ENCODE measurements at regions not wholly inside any gene's neighbourhood (a gene's known extent, or its start where the extent isn't known, plus 50 kb on each side); places are given as distances from the start of the nearest gene placed in this dataset.

GRCh38 chr1:87685311-87686135 is 356.8 kb downstream of the LMO4 start:
- Mint-ChIP-seq H3K36me3 (no peaks in the 10 kb centered on the region), H3K4me3 (no peak overlapping the region)

GRCh38 chr1:87686136-87686495 is 357.4 kb downstream of the LMO4 start:
- no peaks in the 10 kb centered on the region for H3K9me3 ChIP-seq (ENCODE audit: control insufficient read depth in 2 of 2, low read length in 2 of 2)
- Mint-ChIP-seq H3K27ac (no peak overlapping the region), H3K27me3 (no peaks in the 10 kb centered on the region), H3K4me1 (peaks cover 0 to 3% (median 0%) of the 10 kb centered on the region in 4 donors), H3K36me3 (no peaks in the 10 kb centered on the region), H3K9me3 (peaks cover 0 to 3% (median 0%) of the 10 kb centered on the region in 7 donors), H3K4me3 (no peak overlapping the region)
- H3K4me3 ChIP-seq (ENCODE audit: low read depth, low read length) = no peak overlapping the region
- no peak for ATAC-seq (ENCODE audit: low read depth in 2 of 2)
- H3K27ac ChIP-seq (ENCODE audit: insufficient read depth, low read length, poor library complexity, severe bottlenecking) = no peak overlapping the region
- H3K4me1 ChIP-seq (ENCODE audit: control insufficient read depth, insufficient read depth, low read length, poor library complexity, severe bottlenecking) = no peaks in the 10 kb centered on the region
- no peaks in the 10 kb centered on the region for H3K36me3 ChIP-seq (ENCODE audit: control insufficient read depth, insufficient read depth, low read length)
- DNase-seq = no peak
- H3K27me3 ChIP-seq (ENCODE audit: control insufficient read depth, insufficient read depth, low read length) = no peaks in the 10 kb centered on the region

More at GRCh38 chr1:87685311-87686135, 356.8 kb downstream of the LMO4 start:
- Histone ChIP-seq H3K9me3 (ENCODE audit: control insufficient read depth in 2 of 2, low read length in 2 of 2) (no peaks in the 10 kb centered on the region), H3K27me3 (ENCODE audit: control insufficient read depth, insufficient read depth, low read length) (no peaks in the 10 kb centered on the region), H3K36me3 (ENCODE audit: control insufficient read depth, insufficient read depth, low read length) (no peaks in the 10 kb centered on the region), H3K27ac (ENCODE audit: insufficient read depth, low read length, poor library complexity, severe bottlenecking) (no peak overlapping the region), H3K4me3 (ENCODE audit: low read depth, low read length) (no peak overlapping the region), H3K4me1 (ENCODE audit: control insufficient read depth, insufficient read depth, low read length, poor library complexity, severe bottlenecking) (no peaks in the 10 kb centered on the region)
- Mint-ChIP-seq H3K9me3 (peaks cover 0 to 3% (median 0%) of the 10 kb centered on the region in 7 donors), H3K4me1 (peaks cover 0 to 3% (median 0%) of the 10 kb centered on the region in 4 donors), H3K27ac (no peak overlapping the region), H3K27me3 (no peaks in the 10 kb centered on the region)
- DNase-seq (no peak), ATAC-seq (ENCODE audit: low read depth in 2 of 2) (no peak)

DNA sequence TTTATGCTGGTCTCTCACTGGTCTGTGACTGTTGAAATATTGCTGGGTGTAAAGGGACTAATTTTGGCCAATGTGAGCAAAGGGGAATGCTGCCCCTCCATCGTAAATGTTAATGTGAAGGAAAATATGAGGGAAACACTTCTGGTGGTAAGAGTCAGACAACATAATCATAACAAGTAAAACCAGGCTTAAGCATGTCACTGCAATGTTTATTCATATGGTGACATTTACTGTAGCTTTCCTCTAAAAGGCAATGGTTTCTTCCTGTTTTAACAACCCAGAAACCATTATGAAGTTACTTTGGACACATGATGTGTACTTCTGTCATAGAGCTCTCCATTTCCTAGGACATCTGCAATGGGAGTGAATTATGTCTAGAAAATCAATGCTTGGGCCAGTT is 358.0 kb downstream of the LMO4 start:
- Mint-ChIP-seq H3K4me1 (peaks cover 0 to 3% (median 0%) of the 10 kb centered on the region in 4 donors), H3K27me3 (no peaks in the 10 kb centered on the region), H3K36me3 (no peaks in the 10 kb centered on the region), H3K4me3 (no peak overlapping the region), H3K27ac (no peak overlapping the region), H3K9me3 (peaks cover 0 to 3% (median 0%) of the 10 kb centered on the region in 7 donors)
- H3K27ac ChIP-seq (ENCODE audit: insufficient read depth, low read length, poor library complexity, severe bottlenecking) = no peak overlapping the region
- no peaks in the 10 kb centered on the region for H3K36me3 ChIP-seq (ENCODE audit: control insufficient read depth, insufficient read depth, low read length)
- H3K4me3 ChIP-seq (ENCODE audit: low read depth, low read length) = no peak overlapping the region
- no peaks in the 10 kb centered on the region for H3K9me3 ChIP-seq (ENCODE audit: control insufficient read depth in 2 of 2, low read length in 2 of 2)
- DNase-seq (no peak), ATAC-seq (ENCODE audit: low read depth in 2 of 2) (no peak)
- H3K27me3 ChIP-seq (ENCODE audit: control insufficient read depth, insufficient read depth, low read length) = no peaks in the 10 kb centered on the region
- H3K4me1 ChIP-seq (ENCODE audit: control insufficient read depth, insufficient read depth, low read length, poor library complexity, severe bottlenecking) = no peaks in the 10 kb centered on the region

- H3K9me3 Mint-ChIP-seq = peaks cover 0 to 4% (median 0%) of the 10 kb centered on the region in 7 donors
- no peak for ATAC-seq (ENCODE audit: low read depth in 2 of 2)
These were observed 359.5 kb downstream of the LMO4 start for GRCh38 chr1:87688136-87688535.

GRCh38 chr1:87689487-87689886 is 360.8 kb downstream of the LMO4 start:
- no peaks in the 10 kb centered on the region for H3K36me3 Mint-ChIP-seq

More at GRCh38 chr1:87688136-87688535, 359.5 kb downstream of the LMO4 start:
- Mint-ChIP-seq H3K27me3 (no peaks in the 10 kb centered on the region), H3K4me1 (peaks cover 0 to 3% (median 0%) of the 10 kb centered on the region in 4 donors), H3K27ac (no peak overlapping the region), H3K4me3 (no peak overlapping the region), H3K36me3 (no peaks in the 10 kb centered on the region)
- H3K9me3 ChIP-seq (ENCODE audit: control insufficient read depth in 2 of 2, low read length in 2 of 2) = no peaks in the 10 kb centered on the region
- H3K27ac ChIP-seq (ENCODE audit: insufficient read depth, low read length, poor library complexity, severe bottlenecking) = no peak overlapping the region
- H3K36me3 ChIP-seq (ENCODE audit: control insufficient read depth, insufficient read depth, low read length) = no peaks in the 10 kb centered on the region
- DNase-seq = no peak
- H3K4me1 ChIP-seq (ENCODE audit: control insufficient read depth, insufficient read depth, low read length, poor library complexity, severe bottlenecking) = no peaks in the 10 kb centered on the region
- H3K27me3 ChIP-seq (ENCODE audit: control insufficient read depth, insufficient read depth, low read length) = no peaks in the 10 kb centered on the region
- H3K4me3 ChIP-seq (ENCODE audit: low read depth, low read length) = no peak overlapping the region

GRCh38 chr1:87696483-87696882 is 367.8 kb downstream of the LMO4 start:
- H3K27me3 Mint-ChIP-seq = no peaks in the 10 kb centered on the region
- Histone ChIP-seq H3K36me3 (ENCODE audit: control insufficient read depth, insufficient read depth, low read length) (no peaks in the 10 kb centered on the region), H3K27me3 (ENCODE audit: control insufficient read depth, insufficient read depth, low read length) (no peaks in the 10 kb centered on the region), H3K4me1 (ENCODE audit: control insufficient read depth, insufficient read depth, low read length, poor library complexity, severe bottlenecking) (no peaks in the 10 kb centered on the region), H3K9me3 (ENCODE audit: control insufficient read depth in 2 of 2, low read length in 2 of 2) (no peaks in the 10 kb centered on the region), H3K4me3 (ENCODE audit: low read depth, low read length) (no peak overlapping the region), H3K27ac (ENCODE audit: insufficient read depth, low read length, poor library complexity, severe bottlenecking) (no peak overlapping the region)
- no peak for DNase-seq
- H3K36me3 Mint-ChIP-seq = no peaks in the 10 kb centered on the region
- no peaks in the 10 kb centered on the region for H3K4me1 Mint-ChIP-seq
- no peak for ATAC-seq (ENCODE audit: low read depth in 2 of 2)
- no peak overlapping the region for H3K27ac Mint-ChIP-seq
- no peak overlapping the region for H3K4me3 Mint-ChIP-seq
- peaks cover 2 to 13% (median 7%) of the 10 kb centered on the region in 7 donors for H3K9me3 Mint-ChIP-seq

More at GRCh38 chr1:87689487-87689886, 360.8 kb downstream of the LMO4 start:
- Histone ChIP-seq H3K4me1 (ENCODE audit: control insufficient read depth, insufficient read depth, low read length, poor library complexity, severe bottlenecking) (no peaks in the 10 kb centered on the region), H3K27me3 (ENCODE audit: control insufficient read depth, insufficient read depth, low read length) (no peaks in the 10 kb centered on the region), H3K27ac (ENCODE audit: insufficient read depth, low read length, poor library complexity, severe bottlenecking) (no peak overlapping the region), H3K4me3 (ENCODE audit: low read depth, low read length) (no peak overlapping the region), H3K36me3 (ENCODE audit: control insufficient read depth, insufficient read depth, low read length) (no peaks in the 10 kb centered on the region), H3K9me3 (ENCODE audit: control insufficient read depth in 2 of 2, low read length in 2 of 2) (no peaks in the 10 kb centered on the region)
- Mint-ChIP-seq H3K4me3 (no peak overlapping the region), H3K27ac (no peak overlapping the region), H3K4me1 (no peaks in the 10 kb centered on the region), H3K9me3 (peaks cover 0 to 4% (median 0%) of the 10 kb centered on the region in 7 donors), H3K27me3 (no peaks in the 10 kb centered on the region)
- no peak for DNase-seq
- ATAC-seq (ENCODE audit: low read depth in 2 of 2) = no peak

- Histone ChIP-seq H3K4me3 (ENCODE audit: low read depth, low read length) (no peak overlapping the region), H3K27ac (ENCODE audit: insufficient read depth, low read length, poor library complexity, severe bottlenecking) (no peak overlapping the region), H3K27me3 (ENCODE audit: control insufficient read depth, insufficient read depth, low read length) (no peaks in the 10 kb centered on the region), H3K4me1 (ENCODE audit: control insufficient read depth, insufficient read depth, low read length, poor library complexity, severe bottlenecking) (no peaks in the 10 kb centered on the region), H3K36me3 (ENCODE audit: control insufficient read depth, insufficient read depth, low read length) (no peaks in the 10 kb centered on the region), H3K9me3 (ENCODE audit: control insufficient read depth in 2 of 2, low read length in 2 of 2) (no peaks in the 10 kb centered on the region)
- no peak for DNase-seq
- Mint-ChIP-seq H3K36me3 (no peaks in the 10 kb centered on the region), H3K9me3 (peaks cover 2 to 17% (median 7%) of the 10 kb centered on the region in 7 donors), H3K27ac (no peak overlapping the region), H3K4me1 (no peaks in the 10 kb centered on the region), H3K4me3 (no peak overlapping the region), H3K27me3 (no peaks in the 10 kb centered on the region)
- no peak for ATAC-seq (ENCODE audit: low read depth in 2 of 2)
These were observed 373.8 kb downstream of the LMO4 start for GRCh38 chr1:87702455-87702854.

- no peak overlapping the region for H3K27ac Mint-ChIP-seq
- H3K4me3 ChIP-seq (ENCODE audit: low read depth, low read length) = no peak overlapping the region
These were observed 376.6 kb downstream of the LMO4 start for GRCh38 chr1:87705233-87705632.

More at GRCh38 chr1:87705233-87705632, 376.6 kb downstream of the LMO4 start:
- no peaks in the 10 kb centered on the region for H3K36me3 ChIP-seq (ENCODE audit: control insufficient read depth, insufficient read depth, low read length)
- no peak overlapping the region for H3K27ac ChIP-seq (ENCODE audit: insufficient read depth, low read length, poor library complexity, severe bottlenecking)
- no peaks in the 10 kb centered on the region for H3K9me3 ChIP-seq (ENCODE audit: control insufficient read depth in 2 of 2, low read length in 2 of 2)
- H3K4me1 ChIP-seq (ENCODE audit: control insufficient read depth, insufficient read depth, low read length, poor library complexity, severe bottlenecking) = no peaks in the 10 kb centered on the region
- Mint-ChIP-seq H3K36me3 (no peaks in the 10 kb centered on the region), H3K4me1 (no peaks in the 10 kb centered on the region), H3K4me3 (no peak overlapping the region), H3K9me3 (peaks cover 0 to 10% (median 4%) of the 10 kb centered on the region in 7 donors), H3K27me3 (no peaks in the 10 kb centered on the region)
- no peak for ATAC-seq (ENCODE audit: low read depth in 2 of 2)
- DNase-seq = no peak
- no peaks in the 10 kb centered on the region for H3K27me3 ChIP-seq (ENCODE audit: control insufficient read depth, insufficient read depth, low read length)

Data from CD4-positive, CD25-positive, alpha-beta regulatory T cell (primary cell).